Body of pancreas (tissue), 4 donors: ENCODE measurements at regions not wholly inside any gene's neighbourhood (a gene's known extent, or its start where the extent isn't known, plus 50 kb on each side); places are given as distances from the start of the nearest gene placed in this dataset.

Source experiments
- POLR2A ChIP-seq, 3 donors: fragments of 450-650 bp; IDR thresholded peaks; one replicate each; pipeline ENCODE4 v1.6.1; 2016; ENCODE audit warnings: antibody characterized with exemption in 3 of 3, mild to moderate bottlenecking in 2 of 3
- TF ChIP-seq, protein P1 (sequence below), 7 experiments: fragments of 450-650 bp in 4 of 7; fragments of 200-600 bp in 3 of 7; sonication (generic) in 3 of 7; IDR thresholded peaks; one replicate each; pipeline ENCODE4 v1.5.1; 2016 to 2019; ENCODE audit warnings: antibody characterized with exemption in 7 of 7

DNA sequence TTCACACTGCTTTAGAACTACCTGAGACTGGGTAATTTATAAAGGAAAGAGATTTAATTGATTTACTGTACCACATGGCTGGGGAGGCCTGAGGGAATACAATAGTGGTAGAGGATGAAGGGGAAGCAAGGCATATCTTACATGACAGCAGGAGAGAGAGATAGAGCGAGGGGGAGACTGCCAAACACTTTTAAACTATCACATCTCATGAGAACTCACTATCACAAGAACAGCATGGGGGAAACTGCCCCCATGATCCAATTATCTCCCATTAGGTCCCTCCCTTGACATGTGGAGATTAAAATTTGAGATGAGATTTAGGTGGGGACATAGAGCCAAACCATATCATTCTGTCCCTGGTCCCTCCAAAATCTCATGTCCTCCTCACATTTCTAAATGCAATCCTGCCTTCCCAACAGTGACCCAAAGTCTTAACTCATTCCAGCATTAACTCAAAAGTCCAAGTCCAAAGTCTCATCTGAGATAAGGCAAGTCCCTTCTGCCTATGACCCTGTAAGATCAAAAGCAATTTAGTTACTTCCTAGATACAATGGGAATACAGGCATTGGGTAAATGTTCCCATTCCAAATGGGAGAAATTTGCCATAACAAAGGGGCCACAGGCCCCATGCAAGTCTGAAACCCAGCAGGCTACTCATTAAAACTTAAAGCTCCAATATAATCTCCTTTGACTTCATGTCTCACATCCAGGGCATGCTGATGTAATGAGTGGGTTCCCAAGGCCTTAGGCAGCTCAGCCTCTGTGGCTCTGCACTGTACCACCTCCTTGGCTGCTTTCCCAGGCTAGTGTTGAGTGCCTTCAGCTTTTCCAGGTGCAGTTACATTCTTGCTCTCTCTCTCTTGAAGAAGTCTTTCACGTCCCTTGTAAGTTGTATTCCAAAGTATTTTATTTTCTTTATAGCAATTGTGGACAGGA, 481.7 kb upstream of the TGFBR2 start:
- TF ChIP-seq, protein P1, sequence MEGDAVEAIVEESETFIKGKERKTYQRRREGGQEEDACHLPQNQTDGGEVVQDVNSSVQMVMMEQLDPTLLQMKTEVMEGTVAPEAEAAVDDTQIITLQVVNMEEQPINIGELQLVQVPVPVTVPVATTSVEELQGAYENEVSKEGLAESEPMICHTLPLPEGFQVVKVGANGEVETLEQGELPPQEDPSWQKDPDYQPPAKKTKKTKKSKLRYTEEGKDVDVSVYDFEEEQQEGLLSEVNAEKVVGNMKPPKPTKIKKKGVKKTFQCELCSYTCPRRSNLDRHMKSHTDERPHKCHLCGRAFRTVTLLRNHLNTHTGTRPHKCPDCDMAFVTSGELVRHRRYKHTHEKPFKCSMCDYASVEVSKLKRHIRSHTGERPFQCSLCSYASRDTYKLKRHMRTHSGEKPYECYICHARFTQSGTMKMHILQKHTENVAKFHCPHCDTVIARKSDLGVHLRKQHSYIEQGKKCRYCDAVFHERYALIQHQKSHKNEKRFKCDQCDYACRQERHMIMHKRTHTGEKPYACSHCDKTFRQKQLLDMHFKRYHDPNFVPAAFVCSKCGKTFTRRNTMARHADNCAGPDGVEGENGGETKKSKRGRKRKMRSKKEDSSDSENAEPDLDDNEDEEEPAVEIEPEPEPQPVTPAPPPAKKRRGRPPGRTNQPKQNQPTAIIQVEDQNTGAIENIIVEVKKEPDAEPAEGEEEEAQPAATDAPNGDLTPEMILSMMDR (IDR thresholded peaks at IDR 0.05), result no peak
- TF ChIP-seq POLR2A (IDR thresholded peaks at IDR 0.05), result no peak
